GM19239 (cell line): ENCODE measurements at regions not wholly inside any gene's neighbourhood (a gene's known extent, or its start where the extent isn't known, plus 50 kb on each side); places are given as distances from the start of the nearest gene placed in this dataset.

Experiments used
- DNase-seq: peaks from one replicate; pipeline ENCODE4 v3.0.0; 2011; ENCODE audit warnings: low spot score; ENCODE audit not compliant: insufficient read length
- FAIRE-seq: peaks from 2 replicates; lab custom pipeline; 2011; peaks lifted over from hg19 to GRCh38; lab: Jason Lieb, UNC

- DNase-seq (no peak), FAIRE-seq (no peak)
Measured at GRCh38 chr3:160127308-160127707, 97.9 kb upstream of the C3orf80 start.

GRCh38 chr3:160128056-160128455, 97.2 kb upstream of the C3orf80 start:
- no peak for FAIRE-seq
- no peak for DNase-seq

- peak; percentile 42 for FAIRE-seq
- DNase-seq, result no peak
Measured at GRCh38 chr3:160129459-160130061, 95.7 kb upstream of the C3orf80 start.

- FAIRE-seq, result no peak
- no peak for DNase-seq
Measured at GRCh38 chr3:160130071-160130470, 95.2 kb upstream of the C3orf80 start.

- DNase-seq (no peak), FAIRE-seq (no peak)
Measured at GRCh38 chr3:160130950-160131349, 94.3 kb upstream of the C3orf80 start.

- no peak for DNase-seq
- FAIRE-seq, result no peak
Measured at GRCh38 chr3:160132226-160132625, 93.0 kb upstream of the C3orf80 start.

DNA sequence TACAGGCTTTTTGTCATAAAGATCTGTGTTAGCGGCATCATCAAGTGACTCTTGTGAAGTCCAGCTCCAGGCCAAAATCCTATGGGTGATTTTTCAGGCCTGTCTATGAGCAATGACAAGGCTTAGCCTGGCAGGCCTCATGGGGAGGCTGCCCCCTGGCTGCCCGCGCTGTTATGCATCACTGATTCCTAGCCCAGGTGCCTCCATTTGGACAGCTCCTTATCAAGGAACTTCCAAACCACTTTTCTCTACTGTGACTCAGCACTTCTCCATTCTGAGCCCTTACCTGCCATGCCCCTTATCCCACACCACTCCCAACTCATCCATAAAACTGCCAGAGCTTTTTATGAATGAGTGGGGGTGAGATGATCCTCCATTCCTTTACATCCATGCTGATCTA, 91.5 kb upstream of the C3orf80 start:
- DNase-seq (no peak), FAIRE-seq (no peak)

- FAIRE-seq (no peak), DNase-seq (no peak)
Measured at GRCh38 chr3:160134454-160134853, 90.8 kb upstream of the C3orf80 start.

DNA sequence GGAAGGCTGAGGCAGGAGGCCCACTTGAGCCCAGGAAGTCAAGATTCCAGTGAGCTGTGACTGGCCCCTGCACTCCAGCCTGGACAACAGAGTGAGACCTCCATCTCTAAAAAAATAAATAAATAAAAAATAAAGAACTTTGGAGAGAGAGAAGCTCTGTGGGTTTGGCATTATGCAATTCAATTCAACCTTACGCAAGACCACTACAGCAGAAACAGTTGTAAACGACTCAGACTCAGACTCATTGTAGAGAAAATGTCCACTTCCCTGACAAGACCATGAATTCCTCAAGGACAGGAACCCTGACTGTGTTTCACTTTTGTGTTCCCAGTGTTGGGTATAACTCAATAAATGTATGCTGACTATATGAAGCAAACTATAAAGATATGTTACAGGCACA, 90.3 kb upstream of the C3orf80 start:
- no peak for FAIRE-seq
- DNase-seq, result no peak

GRCh38 chr3:160135851-160136250, 89.4 kb upstream of the C3orf80 start:
- DNase-seq (no peak), FAIRE-seq (no peak)

DNA sequence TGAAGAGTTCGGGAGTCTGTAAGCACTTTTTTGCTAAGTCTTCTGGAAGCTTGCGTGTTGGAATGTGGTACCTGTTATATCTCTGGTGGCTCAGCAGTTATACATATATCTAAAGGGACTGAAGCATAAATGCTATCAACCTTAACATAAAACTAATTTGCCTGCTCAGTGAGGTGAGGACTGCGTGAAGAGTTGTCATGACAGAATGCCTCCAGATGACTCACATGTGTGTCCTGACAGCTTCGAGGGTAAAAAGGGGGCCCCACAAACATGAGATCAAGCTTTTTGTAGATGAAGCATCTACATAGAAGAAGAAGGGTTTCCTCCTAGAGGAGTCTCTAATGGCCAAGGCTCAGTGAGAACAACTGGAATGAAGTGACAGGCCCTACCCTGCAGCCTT, 88.8 kb upstream of the C3orf80 start:
- no peak for FAIRE-seq
- DNase-seq, result no peak

DNA sequence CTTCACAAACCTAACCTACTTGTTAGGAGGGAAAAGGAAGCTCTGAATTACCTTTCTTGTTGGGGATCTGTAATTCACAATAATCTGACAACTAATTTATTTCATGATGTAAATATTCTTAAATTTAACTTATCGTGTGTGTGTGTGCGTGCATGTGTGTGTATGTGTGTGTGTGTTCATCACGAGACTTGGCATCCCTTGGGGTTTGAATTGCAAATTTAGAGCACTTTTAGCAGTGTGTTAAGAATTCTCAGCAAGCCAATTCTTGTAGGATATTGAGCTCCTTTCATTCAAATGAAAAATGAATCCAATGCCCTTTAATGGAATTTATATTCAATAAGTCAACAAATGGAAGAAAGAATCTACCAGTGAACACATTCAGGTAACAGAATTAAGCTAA, 85.9 kb upstream of the C3orf80 start:
- no peak for DNase-seq
- no peak for FAIRE-seq

- DNase-seq (no peak), FAIRE-seq (no peak)
Measured at GRCh38 chr3:160140756-160141155, 84.5 kb upstream of the C3orf80 start.

GRCh38 chr3:160141485-160142185, 83.6 kb upstream of the C3orf80 start:
- FAIRE-seq, result no peak
- no peak for DNase-seq

DNA sequence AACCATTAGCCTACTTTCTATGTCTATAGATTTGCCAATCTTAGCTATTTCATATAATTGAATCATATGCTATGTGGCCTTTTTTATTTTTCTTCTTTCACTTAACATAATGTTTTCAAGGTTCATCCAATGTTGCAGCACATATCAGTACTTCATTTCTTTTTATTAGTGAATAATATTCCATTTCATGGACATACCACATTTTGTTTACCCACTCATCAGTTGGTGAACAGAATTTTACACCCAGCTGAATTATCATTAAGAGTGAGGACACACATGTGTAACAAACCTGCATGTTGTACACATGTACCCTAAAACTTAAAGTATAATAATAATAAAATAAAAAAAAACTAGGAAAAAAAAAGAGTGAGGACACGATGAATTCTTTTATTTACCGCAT, 81.7 kb upstream of the C3orf80 start:
- FAIRE-seq (no peak), DNase-seq (no peak)

DNA sequence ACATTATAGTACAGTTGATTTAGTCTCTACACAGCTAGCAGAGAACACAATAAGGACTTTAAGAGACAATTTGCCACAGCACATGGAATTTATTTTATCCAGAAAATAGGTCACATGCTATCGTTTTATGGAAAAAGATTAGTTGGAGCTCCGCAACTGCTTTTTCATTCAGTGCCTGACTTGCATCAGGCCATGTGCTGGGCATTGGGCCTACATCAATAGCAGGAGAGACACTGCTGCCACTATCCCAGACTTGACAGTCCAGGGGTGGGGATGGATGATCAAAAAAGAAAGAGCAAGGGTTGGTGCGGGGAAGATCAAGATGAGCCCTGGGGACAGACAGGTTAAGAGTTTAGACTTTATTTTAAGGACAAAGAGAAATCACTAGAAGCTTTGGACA, 75.2 kb upstream of the C3orf80 start:
- no peak for FAIRE-seq
- DNase-seq, result no peak

- FAIRE-seq (no peak), DNase-seq (no peak)
Measured at GRCh38 chr3:160150525-160150924, 74.7 kb upstream of the C3orf80 start.

- FAIRE-seq, result no peak
- no peak for DNase-seq
Measured at GRCh38 chr3:160152638-160153037, 72.6 kb upstream of the C3orf80 start.

DNA sequence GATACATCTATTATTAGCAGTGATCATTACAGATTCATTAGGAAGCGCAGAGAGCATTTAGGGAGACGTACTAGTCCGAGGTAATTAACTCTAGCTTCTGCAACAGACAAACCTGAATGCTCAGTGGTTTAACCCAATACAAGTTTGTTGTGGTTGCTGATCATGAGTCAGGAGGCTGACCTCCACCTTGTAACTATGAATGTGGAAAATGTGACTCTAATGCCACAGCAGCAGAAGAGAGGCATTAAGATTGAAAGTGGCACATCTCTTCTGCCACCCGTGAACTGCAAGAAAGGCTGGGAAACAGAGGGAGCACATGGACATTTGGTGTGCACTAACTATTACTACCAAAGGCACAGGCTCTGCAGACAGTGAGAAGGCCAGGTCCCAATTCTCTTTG, 71.2 kb upstream of the C3orf80 start:
- DNase-seq, result no peak

GRCh38 chr3:160154596-160154995, 70.6 kb upstream of the C3orf80 start:
- FAIRE-seq (no peak), DNase-seq (no peak)

More for the DNA sequence above, 71.2 kb upstream of the C3orf80 start:
- FAIRE-seq, result no peak

- DNase-seq (no peak), FAIRE-seq (no peak)
Measured at GRCh38 chr3:160157321-160157720, 67.9 kb upstream of the C3orf80 start.

- FAIRE-seq (no peak), DNase-seq (no peak)
Measured at GRCh38 chr3:160159341-160159740, 65.9 kb upstream of the C3orf80 start.
